ENCODE measurements at regions not wholly inside any gene's neighbourhood (a gene's known extent, or its start where the extent isn't known, plus 50 kb on each side); places are given as distances from the start of the nearest gene placed in this dataset.
"Not testable (repeated sequence)": the region's sequence is repeated elsewhere in the genome, so short reads cannot be mapped to it uniquely, and the experiment has no call there.

DNA sequence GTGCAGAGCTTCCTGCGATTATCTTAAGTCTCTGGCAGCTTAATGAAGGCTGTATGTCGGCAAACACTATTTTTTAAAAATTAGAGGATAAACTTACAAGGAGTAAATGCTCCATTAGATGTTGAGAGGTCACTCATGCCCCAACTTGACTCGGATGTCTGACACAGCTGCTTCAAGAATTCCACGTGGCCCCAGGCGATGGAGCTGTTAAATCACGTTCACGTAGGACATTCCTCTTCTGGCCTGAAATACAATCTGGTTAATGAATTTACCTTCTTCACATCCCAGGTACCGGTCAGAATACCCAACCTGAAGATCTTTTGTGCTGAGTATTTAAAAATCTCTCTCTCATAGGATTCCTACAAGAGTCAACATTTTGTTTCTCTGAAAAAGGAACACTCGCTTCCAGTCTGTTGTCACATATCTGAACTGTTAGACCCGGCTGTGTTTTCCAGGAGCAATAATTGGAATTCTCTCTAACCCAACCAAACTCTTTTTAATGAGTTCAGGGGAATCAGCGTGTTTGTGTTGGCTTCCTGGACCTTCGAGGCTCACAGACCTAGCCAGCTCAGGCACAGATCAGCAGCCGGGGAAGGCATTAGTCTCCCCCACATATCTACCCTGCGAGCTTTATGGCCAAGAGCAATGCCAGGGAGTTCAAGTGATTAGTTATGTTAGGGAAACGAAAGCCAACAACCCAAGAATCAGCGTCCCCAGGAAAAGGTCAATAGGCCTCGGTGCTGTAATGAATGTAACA lies 284.9 kb downstream of the FGFR2 start:
- H3K27ac ChIP-seq (ENCODE audit: low read depth), result no peak overlapping the region
- no peaks in the 10 kb centered on the region for H3K4me1 ChIP-seq (ENCODE audit: insufficient read depth)
- WGBS, result 52% methylated on average over 17 of the region's 17 CpGs
- no peaks in the 10 kb centered on the region for H3K36me3 ChIP-seq (ENCODE audit: insufficient read depth)
- no peak overlapping the region for H3K4me3 ChIP-seq (ENCODE audit: low read depth, low read length)
- no peak for DNase-seq (ENCODE audit: extremely low spot score)

DNA sequence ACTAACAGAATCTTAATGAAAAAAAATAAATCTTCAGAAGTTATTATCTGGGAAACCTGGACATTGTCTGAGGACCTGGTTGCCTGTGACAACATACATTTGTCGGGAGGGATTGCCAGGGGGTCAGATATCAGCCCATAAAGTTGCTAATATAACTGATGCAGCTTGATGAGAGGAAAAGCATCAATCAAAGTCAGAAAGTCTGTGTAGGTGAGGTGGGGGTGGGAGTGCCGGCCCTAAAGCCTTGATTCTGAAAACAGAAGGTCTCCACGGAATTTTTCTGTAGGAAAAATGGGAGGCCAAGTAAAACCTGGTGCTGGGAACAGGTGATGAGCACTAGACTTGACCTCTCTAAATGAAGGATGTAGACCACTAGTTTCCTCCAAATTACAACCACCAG lies 281.8 kb downstream of the FGFR2 start:
- H3K4me1 ChIP-seq (ENCODE audit: insufficient read depth), result no peaks in the 10 kb centered on the region
- H3K27ac ChIP-seq (ENCODE audit: low read depth), result no peak overlapping the region
- no peak overlapping the region for H3K4me3 ChIP-seq (ENCODE audit: low read depth, low read length)
- H3K36me3 ChIP-seq (ENCODE audit: insufficient read depth), result no peaks in the 10 kb centered on the region
- no peak for DNase-seq (ENCODE audit: extremely low spot score)
- WGBS, result 88% methylated on average over 3 of the region's 3 CpGs

DNA sequence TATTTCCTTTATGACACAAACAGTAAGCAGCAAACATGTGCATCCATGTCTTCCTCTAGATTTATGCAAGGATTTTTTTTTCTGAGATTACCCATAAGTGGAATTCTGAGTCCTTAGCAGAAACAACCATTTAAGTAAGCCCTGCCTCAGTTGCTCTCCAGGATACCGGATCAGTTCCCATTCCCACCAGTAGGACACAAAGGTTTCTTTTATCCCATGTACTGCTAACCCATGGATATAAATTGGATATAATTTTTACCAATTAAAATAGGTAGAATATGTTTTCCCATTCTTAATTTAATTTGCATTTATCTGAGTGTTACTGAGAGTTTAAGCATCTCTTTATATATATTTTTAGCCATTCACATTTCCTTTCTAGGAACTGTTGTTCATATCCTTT lies 280.9 kb downstream of the FGFR2 start:
- no peaks in the 10 kb centered on the region for H3K4me1 ChIP-seq (ENCODE audit: insufficient read depth)
- no peaks in the 10 kb centered on the region for H3K36me3 ChIP-seq (ENCODE audit: insufficient read depth)
- no peak for DNase-seq (ENCODE audit: extremely low spot score)
- H3K4me3 ChIP-seq (ENCODE audit: low read depth, low read length), result no peak overlapping the region
- H3K27ac ChIP-seq (ENCODE audit: low read depth), result no peak overlapping the region
- 95% methylated on average over 1 of the region's 1 CpG for WGBS

DNA sequence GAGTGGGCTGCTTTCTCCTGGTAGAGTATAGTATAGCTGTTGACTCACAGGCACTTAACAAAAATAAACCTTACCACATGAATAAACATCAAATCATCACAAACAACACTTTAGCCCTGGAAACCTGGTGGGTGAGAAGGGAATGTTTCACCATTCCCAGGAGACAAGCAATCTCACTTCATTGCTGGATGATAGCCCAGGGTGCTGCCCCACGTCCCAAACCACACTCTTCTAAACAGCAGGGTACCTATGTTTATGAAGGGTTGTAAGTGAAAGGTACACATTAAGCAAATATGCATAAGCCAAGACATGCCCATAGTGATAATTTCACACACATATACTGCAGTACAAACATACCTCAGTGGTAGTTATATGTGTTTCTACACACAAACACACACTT lies 276.2 kb downstream of the FGFR2 start:
- H3K4me1 ChIP-seq (ENCODE audit: insufficient read depth), result no peaks in the 10 kb centered on the region
- no peak overlapping the region for H3K4me3 ChIP-seq (ENCODE audit: low read depth, low read length)
- no peak for DNase-seq (ENCODE audit: extremely low spot score)
- H3K27ac ChIP-seq (ENCODE audit: low read depth), result no peak overlapping the region
- no peaks in the 10 kb centered on the region for H3K36me3 ChIP-seq (ENCODE audit: insufficient read depth)
- WGBS, result 55% methylated on average over 1 of the region's 1 CpG

DNA sequence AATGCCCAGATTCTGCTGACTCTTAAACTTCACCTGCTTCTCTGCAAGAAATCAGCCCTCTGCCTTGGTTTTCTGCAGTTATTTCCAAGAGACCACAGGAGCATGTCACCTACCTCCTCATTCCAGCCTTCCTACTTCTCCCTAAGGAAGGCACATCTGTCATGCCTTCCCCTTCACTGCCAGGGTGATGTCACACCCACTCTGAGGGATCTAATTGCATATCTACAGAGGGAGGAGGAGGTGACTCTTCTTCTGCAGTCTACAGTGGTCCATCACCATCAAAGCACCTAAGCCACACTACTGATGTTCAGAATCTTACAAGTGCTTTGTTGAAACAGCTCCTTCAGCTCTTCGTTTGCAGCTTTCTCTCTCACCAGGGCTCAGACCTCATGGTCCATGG lies 275.5 kb downstream of the FGFR2 start:
- H3K4me1 ChIP-seq (ENCODE audit: insufficient read depth), result no peaks in the 10 kb centered on the region
- H3K4me3 ChIP-seq (ENCODE audit: low read depth, low read length), result no peak overlapping the region
- 85% methylated on average over 1 of the region's 1 CpG for WGBS
- no peaks in the 10 kb centered on the region for H3K36me3 ChIP-seq (ENCODE audit: insufficient read depth)
- no peak for DNase-seq (ENCODE audit: extremely low spot score)
- no peak overlapping the region for H3K27ac ChIP-seq (ENCODE audit: low read depth)

DNA sequence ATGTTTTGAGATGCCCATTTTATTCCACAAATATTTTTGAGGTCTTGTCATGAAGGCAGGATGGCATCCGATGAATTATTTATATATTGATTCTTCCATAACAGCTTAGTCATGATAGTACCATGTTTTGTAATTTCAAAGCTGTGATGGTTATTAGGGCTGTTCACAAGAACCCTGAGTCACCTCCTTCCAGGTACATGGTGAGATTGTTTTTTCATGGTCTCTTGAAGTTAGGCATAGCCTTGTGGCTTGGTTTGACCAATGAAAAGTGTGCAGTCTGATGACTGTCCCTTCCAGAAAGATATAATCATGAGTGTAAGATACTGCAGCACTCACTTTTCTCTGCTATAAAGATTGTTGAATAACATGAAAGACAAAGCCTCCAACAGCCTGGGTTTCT lies 274.8 kb downstream of the FGFR2 start:
- 98% methylated on average over 1 of the region's 1 CpG for WGBS
- H3K36me3 ChIP-seq (ENCODE audit: insufficient read depth), result no peaks in the 10 kb centered on the region
- no peaks in the 10 kb centered on the region for H3K4me1 ChIP-seq (ENCODE audit: insufficient read depth)
- no peak for DNase-seq (ENCODE audit: extremely low spot score)
- no peak overlapping the region for H3K27ac ChIP-seq (ENCODE audit: low read depth)
- no peak overlapping the region for H3K4me3 ChIP-seq (ENCODE audit: low read depth, low read length)

DNA sequence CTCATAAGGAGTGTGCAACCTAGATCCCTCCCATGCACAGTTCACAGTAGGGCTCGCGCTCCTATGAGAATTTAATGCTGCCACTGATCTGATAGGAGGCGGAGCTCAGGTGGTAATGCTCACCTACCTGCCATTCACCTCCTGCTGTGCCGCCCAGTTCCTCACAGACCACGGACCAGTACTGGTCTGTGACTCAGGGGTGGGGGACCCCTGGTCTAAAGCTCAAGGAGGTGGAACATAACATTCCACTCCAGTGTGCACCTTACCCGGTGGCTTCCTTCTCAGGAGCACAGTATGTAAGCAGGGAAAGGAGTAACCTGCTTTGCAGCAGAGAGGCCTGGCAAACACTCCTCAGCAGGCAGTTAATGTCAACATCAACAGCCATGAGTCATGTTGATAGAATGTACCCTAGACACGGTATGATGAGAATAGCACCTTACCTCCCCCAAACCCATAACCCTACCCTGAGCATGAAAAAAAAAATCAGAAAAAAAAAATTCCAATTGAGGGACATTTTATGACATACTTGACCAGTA lies 273.5 kb downstream of the FGFR2 start:
- Histone ChIP-seq H3K36me3 (ENCODE audit: insufficient read depth) (no peaks in the 10 kb centered on the region), H3K4me3 (ENCODE audit: low read depth, low read length) (no peak overlapping the region), H3K27ac (ENCODE audit: low read depth) (no peak overlapping the region), H3K4me1 (ENCODE audit: insufficient read depth) (no peaks in the 10 kb centered on the region)
- DNase-seq (ENCODE audit: extremely low spot score), result no peak
- 79% methylated on average over 7 of the region's 7 CpGs for WGBS

DNA sequence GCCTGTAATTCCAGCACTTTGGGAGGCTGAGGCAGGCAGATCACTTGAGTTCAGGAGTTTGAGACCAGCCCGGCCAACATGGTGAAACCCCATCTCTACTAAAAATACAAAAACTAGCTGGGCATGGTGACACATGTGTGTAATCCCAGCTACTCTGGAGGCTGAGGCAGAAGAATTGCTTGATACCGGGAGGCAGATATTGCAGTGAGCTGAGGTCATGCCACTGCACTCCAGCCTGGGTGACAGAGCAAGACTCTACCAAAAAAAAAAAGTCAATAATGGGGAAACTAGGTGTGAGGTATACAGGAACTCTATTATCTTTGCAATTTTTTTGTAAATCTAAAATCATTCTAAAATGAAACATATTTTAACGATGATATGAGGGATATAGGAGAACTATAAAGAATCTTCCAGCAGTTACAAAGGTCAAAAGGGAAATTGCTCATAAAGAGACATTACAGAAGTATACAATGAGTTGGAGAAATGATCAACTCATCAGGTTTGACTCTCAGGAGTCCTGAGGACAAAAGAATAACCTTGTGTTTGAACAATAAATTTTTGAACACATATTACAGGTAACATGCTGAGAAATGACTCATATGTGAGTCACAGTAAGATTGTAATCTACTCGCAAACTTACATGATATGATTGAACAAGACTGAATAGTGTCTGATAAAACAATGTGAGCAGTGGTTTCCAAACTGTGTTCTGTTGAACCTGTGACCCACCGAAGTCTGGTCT lies 272.6 kb downstream of the FGFR2 start:
- H3K27ac ChIP-seq (ENCODE audit: low read depth), result no peak overlapping the region
- H3K4me3 ChIP-seq (ENCODE audit: low read depth, low read length), result no peak overlapping the region
- H3K36me3 ChIP-seq (ENCODE audit: insufficient read depth), result no peaks in the 10 kb centered on the region
- no peaks in the 10 kb centered on the region for H3K4me1 ChIP-seq (ENCODE audit: insufficient read depth)
- WGBS, result 71% methylated on average over 5 of the region's 5 CpGs
- DNase-seq (ENCODE audit: extremely low spot score), result no peak

DNA sequence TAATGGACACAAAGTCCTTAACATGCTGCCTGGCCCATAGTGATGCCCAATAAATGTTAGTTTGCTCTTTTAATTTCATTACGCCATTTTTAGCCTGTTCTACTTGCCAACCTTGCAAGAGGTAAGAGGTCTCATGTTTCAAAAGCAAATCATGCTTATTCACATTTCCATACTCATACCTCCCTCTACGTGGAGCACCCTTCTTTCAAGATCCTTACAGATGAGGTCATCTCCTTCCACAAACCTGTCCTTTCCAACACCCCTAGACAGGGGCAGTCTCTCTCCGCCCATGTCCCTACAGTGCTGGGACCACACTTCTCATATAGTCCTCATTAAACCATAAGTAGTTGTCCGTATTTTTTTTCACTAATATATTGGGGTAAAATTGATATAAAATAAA lies 271.3 kb downstream of the FGFR2 start:
- Histone ChIP-seq H3K4me1 (ENCODE audit: insufficient read depth) (no peaks in the 10 kb centered on the region), H3K4me3 (ENCODE audit: low read depth, low read length) (no peak overlapping the region), H3K27ac (ENCODE audit: low read depth) (no peak overlapping the region), H3K36me3 (ENCODE audit: insufficient read depth) (no peaks in the 10 kb centered on the region)
- DNase-seq (ENCODE audit: extremely low spot score), result no peak
- WGBS, result 93% methylated on average over 4 of the region's 4 CpGs

DNA sequence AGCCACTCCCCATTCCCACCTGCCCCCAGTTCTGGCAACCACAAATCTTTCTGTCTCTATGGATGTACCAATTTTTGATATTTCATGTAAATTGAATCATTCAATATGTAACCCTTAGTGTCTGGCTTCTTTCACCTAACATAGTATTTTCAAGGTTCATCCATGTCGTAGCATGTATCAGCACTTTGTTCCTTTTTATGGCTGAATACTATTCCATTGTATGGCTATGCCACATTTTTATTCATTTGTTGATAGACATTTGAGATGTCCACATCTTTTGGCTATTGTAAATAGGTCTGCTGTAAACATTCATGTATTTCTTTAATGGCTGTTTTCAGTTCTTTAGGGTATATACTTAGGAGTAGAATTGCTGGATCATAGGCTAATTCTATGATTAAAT lies 270.5 kb downstream of the FGFR2 start:
- Histone ChIP-seq H3K4me3 (ENCODE audit: low read depth, low read length) (no peak overlapping the region), H3K27ac (ENCODE audit: low read depth) (no peak overlapping the region), H3K4me1 (ENCODE audit: insufficient read depth) (no peaks in the 10 kb centered on the region), H3K36me3 (ENCODE audit: insufficient read depth) (no peaks in the 10 kb centered on the region)
- DNase-seq (ENCODE audit: extremely low spot score), result no peak
- 92% methylated on average over 1 of the region's 1 CpG for WGBS

DNA sequence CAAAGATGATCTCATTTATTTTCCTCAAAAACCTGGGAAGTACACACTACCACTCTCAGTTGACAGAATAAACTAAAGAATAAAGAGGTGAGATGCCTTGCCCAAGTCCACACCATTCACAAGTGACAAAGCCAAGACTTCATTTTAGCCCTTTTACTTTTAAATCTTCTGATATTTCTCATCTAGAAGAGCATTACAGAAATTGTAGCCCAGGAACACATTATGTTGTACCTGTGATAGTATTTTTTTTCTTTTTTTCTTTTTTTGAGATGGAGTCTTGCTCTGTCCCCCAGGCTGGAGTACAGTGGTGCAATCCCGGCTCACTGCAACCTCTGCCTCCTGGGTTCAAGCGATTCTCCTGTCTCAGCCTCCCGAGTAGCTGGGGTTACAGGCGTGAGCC lies 268.6 kb downstream of the FGFR2 start:
- not testable (repeated sequence) for H3K4me1 ChIP-seq (ENCODE audit: insufficient read depth); H3K27ac ChIP-seq (ENCODE audit: low read depth)
- 95% methylated on average over 4 of the region's 4 CpGs for WGBS

DNA sequence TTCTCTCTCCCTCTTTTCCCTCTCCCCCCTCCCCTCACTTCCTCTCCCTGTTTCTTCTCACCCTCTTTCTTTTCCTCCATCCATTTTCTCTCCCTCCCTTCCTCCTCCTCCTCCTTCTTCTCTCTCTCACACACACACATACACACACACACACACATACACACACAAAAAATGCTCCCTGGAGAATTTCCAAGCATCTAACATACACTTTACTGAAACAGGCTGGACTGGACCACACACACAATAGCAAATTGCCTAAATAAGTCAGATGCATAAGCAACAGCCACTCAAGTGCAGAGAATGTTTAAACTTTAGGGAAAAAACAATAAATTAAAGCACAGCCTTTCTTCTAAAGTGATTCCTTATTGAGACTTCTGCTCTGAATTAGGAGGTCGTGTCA lies 267.7 kb downstream of the FGFR2 start:
- no peaks in the 10 kb centered on the region for H3K36me3 ChIP-seq (ENCODE audit: insufficient read depth)
- no peaks in the 10 kb centered on the region for H3K4me1 ChIP-seq (ENCODE audit: insufficient read depth)
- no peak for DNase-seq (ENCODE audit: extremely low spot score)
- no peak overlapping the region for H3K4me3 ChIP-seq (ENCODE audit: low read depth, low read length)
- no peak overlapping the region for H3K27ac ChIP-seq (ENCODE audit: low read depth)
- whole genome bisulfite sequencing, result 34% methylated on average over 1 of the region's 1 CpG

More for the DNA sequence above, 268.6 kb downstream of the FGFR2 start:
- H3K36me3 ChIP-seq (ENCODE audit: insufficient read depth); DNase-seq (ENCODE audit: extremely low spot score); H3K4me3 ChIP-seq (ENCODE audit: low read depth, low read length): not testable (repeated sequence)

DNA sequence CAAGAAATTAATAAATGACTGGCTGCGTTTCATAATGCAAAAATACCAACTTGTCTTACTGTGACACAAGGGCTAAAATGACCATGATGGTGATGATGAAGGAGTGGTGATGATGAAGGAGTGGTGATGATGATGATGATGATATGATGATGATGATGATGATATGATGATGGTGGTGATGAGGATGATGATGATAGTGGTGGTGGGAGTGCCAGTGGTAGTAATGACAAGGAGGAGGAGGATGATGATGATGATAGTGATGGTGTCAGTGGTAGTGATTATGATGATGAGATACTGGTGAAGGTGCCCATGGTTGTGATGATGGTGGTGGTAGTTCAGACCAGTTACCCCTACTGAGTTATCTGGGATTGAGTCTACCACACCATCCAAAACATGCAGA lies 265.9 kb downstream of the FGFR2 start:
- Histone ChIP-seq H3K36me3 (ENCODE audit: insufficient read depth) (no peaks in the 10 kb centered on the region), H3K4me1 (ENCODE audit: insufficient read depth) (no peaks in the 10 kb centered on the region), H3K4me3 (ENCODE audit: low read depth, low read length) (no peak overlapping the region), H3K27ac (ENCODE audit: low read depth) (no peak overlapping the region)
- no peak for DNase-seq (ENCODE audit: extremely low spot score)
- 86% methylated on average over 1 of the region's 1 CpG for WGBS
